K562 (cell line): ENCODE measurements at regions not wholly inside any gene's neighbourhood (a gene's known extent, or its start where the extent isn't known, plus 50 kb on each side); places are given as distances from the start of the nearest gene placed in this dataset.

Experiments
- FIP1L1 ChIP-seq: fragments of 200-400 bp; formaldehyde crosslinking; IDR thresholded peaks from 2 replicates; pipeline ENCODE4 v1.6.1; 2018; ENCODE audit warnings: mild to moderate bottlenecking, low read depth, low read length; ENCODE audit not compliant: poor library complexity, severe bottlenecking
- HDAC1 ChIP-seq, 2 experiments: fragments of 450-650 bp; IDR thresholded peaks; 2 replicates each; pipeline ENCODE4 v1.6.1; 2016 to 2017; ENCODE audit warnings: inconsistent platforms in 1 of 2, mild to moderate bottlenecking in 1 of 2, moderate library complexity in 1 of 2
- MED1 ChIP-seq: sonication (generic); formaldehyde crosslinking; IDR thresholded peaks from 2 replicates; pipeline ENCODE4 v1.8.1; 2023; ENCODE audit warnings: missing genetic modification reagents, borderline replicate concordance
- NCOR1 ChIP-seq: fragments of 450-650 bp; IDR thresholded peaks from 2 replicates; pipeline ENCODE4 v1.6.1; 2016; ENCODE audit warnings: mild to moderate bottlenecking, moderate library complexity
- RBM14 ChIP-seq: fragments of 200-400 bp; formaldehyde crosslinking; IDR thresholded peaks from 2 replicates; pipeline ENCODE4 v1.6.1; 2018; ENCODE audit warnings: low read depth, mild to moderate bottlenecking, low read length, moderate library complexity, borderline replicate concordance; ENCODE audit not compliant: insufficient read depth
- SRSF7 ChIP-seq: fragments of 200-400 bp; formaldehyde crosslinking; optimal IDR thresholded peaks from 2 replicates; pipeline ENCODE3; 2017; ENCODE audit warnings: mild to moderate bottlenecking, low read depth, low read length
- TCF3 ChIP-seq: sonication (generic); formaldehyde crosslinking; IDR thresholded peaks from 2 replicates; pipeline ENCODE4 v1.4.0; 2020; ENCODE audit warnings: mild to moderate bottlenecking, missing genetic modification reagents
- TCFL5 ChIP-seq: fragments of 250-450 bp; sonication (Bioruptor Pico); conservative IDR thresholded peaks from 2 replicates; pipeline ENCODE4 v1.6.1; 2021; ENCODE audit warnings: mild to moderate bottlenecking, moderate library complexity, matching md5 sums
- ZNF134 ChIP-seq: fragments of 250-450 bp; sonication (Bioruptor Pico); conservative IDR thresholded peaks from 2 replicates; pipeline ENCODE4 v1.4.0; 2020
- ZNF778 ChIP-seq: fragments of 450-650 bp; formaldehyde crosslinking; IDR thresholded peaks from 2 replicates; pipeline ENCODE4 v1.4.0; 2020; ENCODE audit warnings: mild to moderate bottlenecking, moderate library complexity
- TF ChIP-seq, protein P1 (sequence below): sonication (generic); formaldehyde crosslinking; IDR thresholded peaks from 2 replicates; pipeline ENCODE4 v1.8.0; 2023; ENCODE audit warnings: mild to moderate bottlenecking, missing genetic modification reagents
- TF ChIP-seq, protein P2 (sequence below): fragments of 450-650 bp; IDR thresholded peaks from 2 replicates; pipeline ENCODE4 v1.6.1; 2016; ENCODE audit warnings: mild to moderate bottlenecking, moderate library complexity

DNA sequence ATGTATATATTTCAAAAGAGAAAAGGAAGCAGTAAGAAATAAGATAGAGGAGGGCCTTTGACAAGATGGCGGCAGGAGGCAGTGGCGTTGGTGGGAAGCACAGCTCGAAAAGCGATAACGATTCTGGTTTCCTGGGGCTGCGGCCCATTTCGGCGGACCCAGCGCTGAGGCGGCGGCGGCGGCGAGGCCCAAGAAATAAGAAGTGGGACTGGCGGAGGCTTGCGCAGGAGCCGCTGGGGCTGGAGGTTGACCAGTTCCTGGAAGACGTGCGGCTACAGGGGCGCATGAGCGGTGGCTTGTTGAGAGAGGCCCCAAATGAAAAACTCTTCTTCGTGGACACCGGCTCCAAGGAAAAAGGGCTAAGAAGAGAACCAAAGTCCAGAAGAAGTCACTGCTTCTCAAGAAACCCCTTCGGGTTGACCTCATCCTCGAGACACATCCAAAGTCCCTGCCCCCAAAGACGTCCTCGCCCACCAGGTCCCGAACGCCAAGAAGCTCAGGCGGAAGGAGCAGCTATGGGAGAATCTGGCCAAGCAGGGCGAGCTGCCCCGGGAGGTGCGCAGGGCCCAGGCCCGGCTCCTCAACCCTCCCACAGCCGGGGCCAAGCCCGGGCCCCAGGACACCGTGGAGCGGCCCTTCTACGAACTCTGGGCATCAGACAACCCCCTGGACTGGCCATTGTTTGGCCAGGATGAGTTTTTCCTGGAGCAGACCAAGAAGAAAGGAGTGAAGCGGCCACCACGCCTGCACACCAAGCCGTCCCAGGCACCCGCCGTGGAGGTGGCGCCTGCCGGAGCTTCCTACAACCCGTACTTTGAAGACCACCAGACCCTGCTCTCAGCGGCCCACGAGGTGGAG, 624.3 kb downstream of the MCTP2 start (continued):
- TF ChIP-seq, protein P1, sequence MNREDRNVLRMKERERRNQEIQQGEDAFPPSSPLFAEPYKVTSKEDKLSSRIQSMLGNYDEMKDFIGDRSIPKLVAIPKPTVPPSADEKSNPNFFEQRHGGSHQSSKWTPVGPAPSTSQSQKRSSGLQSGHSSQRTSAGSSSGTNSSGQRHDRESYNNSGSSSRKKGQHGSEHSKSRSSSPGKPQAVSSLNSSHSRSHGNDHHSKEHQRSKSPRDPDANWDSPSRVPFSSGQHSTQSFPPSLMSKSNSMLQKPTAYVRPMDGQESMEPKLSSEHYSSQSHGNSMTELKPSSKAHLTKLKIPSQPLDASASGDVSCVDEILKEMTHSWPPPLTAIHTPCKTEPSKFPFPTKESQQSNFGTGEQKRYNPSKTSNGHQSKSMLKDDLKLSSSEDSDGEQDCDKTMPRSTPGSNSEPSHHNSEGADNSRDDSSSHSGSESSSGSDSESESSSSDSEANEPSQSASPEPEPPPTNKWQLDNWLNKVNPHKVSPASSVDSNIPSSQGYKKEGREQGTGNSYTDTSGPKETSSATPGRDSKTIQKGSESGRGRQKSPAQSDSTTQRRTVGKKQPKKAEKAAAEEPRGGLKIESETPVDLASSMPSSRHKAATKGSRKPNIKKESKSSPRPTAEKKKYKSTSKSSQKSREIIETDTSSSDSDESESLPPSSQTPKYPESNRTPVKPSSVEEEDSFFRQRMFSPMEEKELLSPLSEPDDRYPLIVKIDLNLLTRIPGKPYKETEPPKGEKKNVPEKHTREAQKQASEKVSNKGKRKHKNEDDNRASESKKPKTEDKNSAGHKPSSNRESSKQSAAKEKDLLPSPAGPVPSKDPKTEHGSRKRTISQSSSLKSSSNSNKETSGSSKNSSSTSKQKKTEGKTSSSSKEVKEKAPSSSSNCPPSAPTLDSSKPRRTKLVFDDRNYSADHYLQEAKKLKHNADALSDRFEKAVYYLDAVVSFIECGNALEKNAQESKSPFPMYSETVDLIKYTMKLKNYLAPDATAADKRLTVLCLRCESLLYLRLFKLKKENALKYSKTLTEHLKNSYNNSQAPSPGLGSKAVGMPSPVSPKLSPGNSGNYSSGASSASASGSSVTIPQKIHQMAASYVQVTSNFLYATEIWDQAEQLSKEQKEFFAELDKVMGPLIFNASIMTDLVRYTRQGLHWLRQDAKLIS (CRISPR knock-in tag), result no peak; the same call in 1 of the 2 replicates
- TF ChIP-seq NCOR1, result no peak
- TF ChIP-seq FIP1L1, result peak; percentile 52
- TF ChIP-seq TCF3 (CRISPR knock-in tag), result no peak
- TF ChIP-seq HDAC1 (IDR thresholded peaks at IDR 0.05), result no peak
- TF ChIP-seq TCFL5 (CRISPR knock-in tag), result no peak
- TF ChIP-seq ZNF778 (CRISPR knock-in tag), result no peak
- TF ChIP-seq, protein P2, sequence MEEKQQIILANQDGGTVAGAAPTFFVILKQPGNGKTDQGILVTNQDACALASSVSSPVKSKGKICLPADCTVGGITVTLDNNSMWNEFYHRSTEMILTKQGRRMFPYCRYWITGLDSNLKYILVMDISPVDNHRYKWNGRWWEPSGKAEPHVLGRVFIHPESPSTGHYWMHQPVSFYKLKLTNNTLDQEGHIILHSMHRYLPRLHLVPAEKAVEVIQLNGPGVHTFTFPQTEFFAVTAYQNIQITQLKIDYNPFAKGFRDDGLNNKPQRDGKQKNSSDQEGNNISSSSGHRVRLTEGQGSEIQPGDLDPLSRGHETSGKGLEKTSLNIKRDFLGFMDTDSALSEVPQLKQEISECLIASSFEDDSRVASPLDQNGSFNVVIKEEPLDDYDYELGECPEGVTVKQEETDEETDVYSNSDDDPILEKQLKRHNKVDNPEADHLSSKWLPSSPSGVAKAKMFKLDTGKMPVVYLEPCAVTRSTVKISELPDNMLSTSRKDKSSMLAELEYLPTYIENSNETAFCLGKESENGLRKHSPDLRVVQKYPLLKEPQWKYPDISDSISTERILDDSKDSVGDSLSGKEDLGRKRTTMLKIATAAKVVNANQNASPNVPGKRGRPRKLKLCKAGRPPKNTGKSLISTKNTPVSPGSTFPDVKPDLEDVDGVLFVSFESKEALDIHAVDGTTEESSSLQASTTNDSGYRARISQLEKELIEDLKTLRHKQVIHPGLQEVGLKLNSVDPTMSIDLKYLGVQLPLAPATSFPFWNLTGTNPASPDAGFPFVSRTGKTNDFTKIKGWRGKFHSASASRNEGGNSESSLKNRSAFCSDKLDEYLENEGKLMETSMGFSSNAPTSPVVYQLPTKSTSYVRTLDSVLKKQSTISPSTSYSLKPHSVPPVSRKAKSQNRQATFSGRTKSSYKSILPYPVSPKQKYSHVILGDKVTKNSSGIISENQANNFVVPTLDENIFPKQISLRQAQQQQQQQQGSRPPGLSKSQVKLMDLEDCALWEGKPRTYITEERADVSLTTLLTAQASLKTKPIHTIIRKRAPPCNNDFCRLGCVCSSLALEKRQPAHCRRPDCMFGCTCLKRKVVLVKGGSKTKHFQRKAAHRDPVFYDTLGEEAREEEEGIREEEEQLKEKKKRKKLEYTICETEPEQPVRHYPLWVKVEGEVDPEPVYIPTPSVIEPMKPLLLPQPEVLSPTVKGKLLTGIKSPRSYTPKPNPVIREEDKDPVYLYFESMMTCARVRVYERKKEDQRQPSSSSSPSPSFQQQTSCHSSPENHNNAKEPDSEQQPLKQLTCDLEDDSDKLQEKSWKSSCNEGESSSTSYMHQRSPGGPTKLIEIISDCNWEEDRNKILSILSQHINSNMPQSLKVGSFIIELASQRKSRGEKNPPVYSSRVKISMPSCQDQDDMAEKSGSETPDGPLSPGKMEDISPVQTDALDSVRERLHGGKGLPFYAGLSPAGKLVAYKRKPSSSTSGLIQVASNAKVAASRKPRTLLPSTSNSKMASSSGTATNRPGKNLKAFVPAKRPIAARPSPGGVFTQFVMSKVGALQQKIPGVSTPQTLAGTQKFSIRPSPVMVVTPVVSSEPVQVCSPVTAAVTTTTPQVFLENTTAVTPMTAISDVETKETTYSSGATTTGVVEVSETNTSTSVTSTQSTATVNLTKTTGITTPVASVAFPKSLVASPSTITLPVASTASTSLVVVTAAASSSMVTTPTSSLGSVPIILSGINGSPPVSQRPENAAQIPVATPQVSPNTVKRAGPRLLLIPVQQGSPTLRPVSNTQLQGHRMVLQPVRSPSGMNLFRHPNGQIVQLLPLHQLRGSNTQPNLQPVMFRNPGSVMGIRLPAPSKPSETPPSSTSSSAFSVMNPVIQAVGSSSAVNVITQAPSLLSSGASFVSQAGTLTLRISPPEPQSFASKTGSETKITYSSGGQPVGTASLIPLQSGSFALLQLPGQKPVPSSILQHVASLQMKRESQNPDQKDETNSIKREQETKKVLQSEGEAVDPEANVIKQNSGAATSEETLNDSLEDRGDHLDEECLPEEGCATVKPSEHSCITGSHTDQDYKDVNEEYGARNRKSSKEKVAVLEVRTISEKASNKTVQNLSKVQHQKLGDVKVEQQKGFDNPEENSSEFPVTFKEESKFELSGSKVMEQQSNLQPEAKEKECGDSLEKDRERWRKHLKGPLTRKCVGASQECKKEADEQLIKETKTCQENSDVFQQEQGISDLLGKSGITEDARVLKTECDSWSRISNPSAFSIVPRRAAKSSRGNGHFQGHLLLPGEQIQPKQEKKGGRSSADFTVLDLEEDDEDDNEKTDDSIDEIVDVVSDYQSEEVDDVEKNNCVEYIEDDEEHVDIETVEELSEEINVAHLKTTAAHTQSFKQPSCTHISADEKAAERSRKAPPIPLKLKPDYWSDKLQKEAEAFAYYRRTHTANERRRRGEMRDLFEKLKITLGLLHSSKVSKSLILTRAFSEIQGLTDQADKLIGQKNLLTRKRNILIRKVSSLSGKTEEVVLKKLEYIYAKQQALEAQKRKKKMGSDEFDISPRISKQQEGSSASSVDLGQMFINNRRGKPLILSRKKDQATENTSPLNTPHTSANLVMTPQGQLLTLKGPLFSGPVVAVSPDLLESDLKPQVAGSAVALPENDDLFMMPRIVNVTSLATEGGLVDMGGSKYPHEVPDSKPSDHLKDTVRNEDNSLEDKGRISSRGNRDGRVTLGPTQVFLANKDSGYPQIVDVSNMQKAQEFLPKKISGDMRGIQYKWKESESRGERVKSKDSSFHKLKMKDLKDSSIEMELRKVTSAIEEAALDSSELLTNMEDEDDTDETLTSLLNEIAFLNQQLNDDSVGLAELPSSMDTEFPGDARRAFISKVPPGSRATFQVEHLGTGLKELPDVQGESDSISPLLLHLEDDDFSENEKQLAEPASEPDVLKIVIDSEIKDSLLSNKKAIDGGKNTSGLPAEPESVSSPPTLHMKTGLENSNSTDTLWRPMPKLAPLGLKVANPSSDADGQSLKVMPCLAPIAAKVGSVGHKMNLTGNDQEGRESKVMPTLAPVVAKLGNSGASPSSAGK, result 0 out of 2 replicates have a peak, but pooled peaks have one; percentile 46
- TF ChIP-seq SRSF7, result no peak
- TF ChIP-seq RBM14, result no peak
- no peak for TF ChIP-seq MED1 (CRISPR knock-in tag)
- TF ChIP-seq ZNF134 (CRISPR knock-in tag), result no peak
